ELR (cell line): ENCODE measurements at regions not wholly inside any gene's neighbourhood (a gene's known extent, or its start where the extent isn't known, plus 50 kb on each side); places are given as distances from the start of the nearest gene placed in this dataset.
A peak's percentile ranks its signal among the peaks of the same experiment; 100 is the strongest.

Source experiments
- DNase-seq: peaks from one replicate; pipeline ENCODE4 v3.0.0-alpha.2; 2015; ENCODE audit warnings: low read depth

- DNase-seq = peak; percentile 49
Measured at GRCh38 chr2:45178854-45179253, 169.6 kb upstream of the SIX2 start.

GRCh38 chr2:45178359-45178758, 169.1 kb upstream of the SIX2 start:
- peak; percentile 41 for DNase-seq

GRCh38 chr2:45177870-45178269, 168.6 kb upstream of the SIX2 start:
- peak; percentile 95 for DNase-seq

- no peak for DNase-seq
Measured at GRCh38 chr2:45176390-45176789, 167.1 kb upstream of the SIX2 start.

- peak; percentile 99 for DNase-seq
Measured at GRCh38 chr2:45173513-45173912, 164.3 kb upstream of the SIX2 start.

GRCh38 chr2:45172760-45173392, 163.6 kb upstream of the SIX2 start:
- peak; percentile 30 for DNase-seq

- DNase-seq = no peak
Measured at GRCh38 chr2:45172142-45172541, 162.9 kb upstream of the SIX2 start.

GRCh38 chr2:45171136-45171501, 161.9 kb upstream of the SIX2 start:
- DNase-seq = no peak

- DNase-seq = no peak
Measured at GRCh38 chr2:45170191-45171135, 161.2 kb upstream of the SIX2 start.

- peak; percentile 50 for DNase-seq
Measured at GRCh38 chr2:45169339-45170190, 160.3 kb upstream of the SIX2 start.

- peak; percentile 42 for DNase-seq
Measured at GRCh38 chr2:45168711-45169338, 159.6 kb upstream of the SIX2 start.

- no peak for DNase-seq
Measured at GRCh38 chr2:45167920-45168629, 158.8 kb upstream of the SIX2 start.

- DNase-seq = no peak
Measured at GRCh38 chr2:45166229-45166890, 157.1 kb upstream of the SIX2 start.

GRCh38 chr2:45162711-45163110, 153.5 kb upstream of the SIX2 start:
- no peak for DNase-seq

GRCh38 chr2:45156605-45157004, 147.4 kb upstream of the SIX2 start:
- DNase-seq = no peak

- DNase-seq = no peak
Measured at GRCh38 chr2:45154606-45155155, 145.4 kb upstream of the SIX2 start.

- DNase-seq = no peak
Measured at GRCh38 chr2:45154144-45154543, 144.9 kb upstream of the SIX2 start.

GRCh38 chr2:45153121-45153520, 143.9 kb upstream of the SIX2 start:
- DNase-seq = no peak

GRCh38 chr2:45152691-45153090, 143.4 kb upstream of the SIX2 start:
- no peak for DNase-seq

GRCh38 chr2:45145073-45145899, 136.0 kb upstream of the SIX2 start:
- DNase-seq = no peak
